Heart left ventricle (tissue), 13 donors: ENCODE measurements at regions not wholly inside any gene's neighbourhood (a gene's known extent, or its start where the extent isn't known, plus 50 kb on each side); places are given as distances from the start of the nearest gene placed in this dataset.

Experiments used
- POLR2A ChIP-seq, 2 donors: fragments of 450-650 bp; IDR thresholded peaks; one replicate each; pipeline ENCODE4 v1.6.1; 2017; ENCODE audit warnings: antibody characterized with exemption in 2 of 2, mild to moderate bottlenecking in 2 of 2, moderate library complexity in 2 of 2
- TF ChIP-seq, protein P1 (sequence below), 12 donors: fragments of 200-600 bp; sonication (generic) in 4 of 12; IDR thresholded peaks; one replicate each; pipeline versions ENCODE4 v1.5.0 to v1.8.0; 2018 to 2022; ENCODE audit warnings: antibody characterized with exemption in 12 of 12, mild to moderate bottlenecking in 5 of 12
- donor health status: ischemic (EF 13 %, LVEDD 7.1; RV severe dilation, severe dysfunction).
- donor health status: DM: no; HTN: yes; CAD: no.
- donor health status: DM: no; HTN: no; CAD: no.
- donor health status: ischemic (EF 25% LVEDD 6.9; RV normal size, moderate dysfunction).
- donor health status: ischemic (EF 25% LVEDD 5.7; RV mildly dilated, moderate dysfunction).
- donor health status: ischemic (EF 35%, LVEDD 5.7; RV mildly dilated, moderate dysfunction).
- donor health status: nonischemic (EF 11% LVEDD 7.7; RV severe dilation, severe dysfunction).
- donor health status: DM: yes; HTN: yes; CAD: no.
- donor health status: PGD.
- donor health status: ischemic (EF 29% LVEDD 5.4; RV normal size, mild dysfunction).
- donor health status: nonischemic (EF 23%, LVEDD 6.1; RV moderate dilation, normal function).

DNA sequence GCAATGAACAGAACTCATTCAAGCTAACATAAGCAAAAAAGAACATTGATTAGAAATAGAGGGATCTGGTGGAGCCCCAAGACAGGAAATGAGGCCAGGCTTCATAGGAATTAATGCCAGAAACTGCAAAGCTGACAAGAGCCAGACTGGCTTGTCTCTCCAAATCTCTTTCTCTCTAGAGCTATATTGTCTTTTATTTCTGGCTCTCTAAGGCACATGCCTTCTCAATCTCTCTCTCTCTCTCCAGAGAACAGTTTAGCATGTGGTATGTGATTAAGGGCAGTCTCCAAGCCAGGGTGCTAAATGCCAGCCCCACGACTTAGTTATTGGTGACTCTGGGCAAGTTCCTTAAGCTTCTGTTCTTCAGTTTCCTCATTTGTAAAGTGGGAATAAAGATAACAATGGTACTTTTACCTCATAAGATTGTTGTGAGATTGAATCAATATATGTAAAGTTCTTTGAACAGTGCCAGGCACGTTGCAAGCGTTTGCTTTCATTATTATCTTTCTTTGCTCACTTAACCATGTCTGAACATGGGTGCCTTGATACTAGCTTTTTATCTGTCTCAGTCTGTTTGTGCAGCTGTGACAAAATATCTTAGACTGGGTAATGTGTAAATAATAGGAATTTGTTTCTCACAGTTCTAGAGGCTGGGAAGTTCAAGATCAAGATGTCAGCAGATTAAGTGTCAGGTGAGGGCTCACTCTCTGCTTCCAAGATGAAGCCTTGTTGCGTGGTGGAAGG is 123.2 kb downstream of the BDH1 start:
- TF ChIP-seq, protein P1, sequence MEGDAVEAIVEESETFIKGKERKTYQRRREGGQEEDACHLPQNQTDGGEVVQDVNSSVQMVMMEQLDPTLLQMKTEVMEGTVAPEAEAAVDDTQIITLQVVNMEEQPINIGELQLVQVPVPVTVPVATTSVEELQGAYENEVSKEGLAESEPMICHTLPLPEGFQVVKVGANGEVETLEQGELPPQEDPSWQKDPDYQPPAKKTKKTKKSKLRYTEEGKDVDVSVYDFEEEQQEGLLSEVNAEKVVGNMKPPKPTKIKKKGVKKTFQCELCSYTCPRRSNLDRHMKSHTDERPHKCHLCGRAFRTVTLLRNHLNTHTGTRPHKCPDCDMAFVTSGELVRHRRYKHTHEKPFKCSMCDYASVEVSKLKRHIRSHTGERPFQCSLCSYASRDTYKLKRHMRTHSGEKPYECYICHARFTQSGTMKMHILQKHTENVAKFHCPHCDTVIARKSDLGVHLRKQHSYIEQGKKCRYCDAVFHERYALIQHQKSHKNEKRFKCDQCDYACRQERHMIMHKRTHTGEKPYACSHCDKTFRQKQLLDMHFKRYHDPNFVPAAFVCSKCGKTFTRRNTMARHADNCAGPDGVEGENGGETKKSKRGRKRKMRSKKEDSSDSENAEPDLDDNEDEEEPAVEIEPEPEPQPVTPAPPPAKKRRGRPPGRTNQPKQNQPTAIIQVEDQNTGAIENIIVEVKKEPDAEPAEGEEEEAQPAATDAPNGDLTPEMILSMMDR (IDR thresholded peaks at IDR 0.05): no peak
- TF ChIP-seq POLR2A (IDR thresholded peaks at IDR 0.05): no peak
